ENCODE measurements at regions not wholly inside any gene's neighbourhood (a gene's known extent, or its start where the extent isn't known, plus 50 kb on each side); places are given as distances from the start of the nearest gene placed in this dataset.
A peak's percentile ranks its signal among the peaks of the same experiment; 100 is the strongest.

DNA sequence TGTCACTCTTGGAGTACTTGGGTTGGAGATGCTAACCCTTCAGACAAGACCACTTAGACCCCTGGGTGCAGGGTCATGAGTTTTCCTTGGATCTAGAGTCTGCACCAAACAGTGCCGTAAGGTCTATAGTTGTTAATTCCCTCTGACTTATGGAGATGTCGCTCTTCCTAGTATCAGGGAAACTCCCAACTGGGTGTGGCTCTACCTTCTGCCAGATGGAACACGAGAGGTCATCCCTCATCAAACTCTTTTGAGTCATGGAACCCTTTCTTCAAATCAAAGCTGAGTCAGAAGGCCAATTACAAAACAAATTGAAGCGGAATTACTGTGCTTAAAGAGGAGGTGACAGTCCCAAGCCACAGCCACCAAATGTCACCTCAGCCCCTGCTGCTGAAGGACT is 514.9 kb upstream of the PROK2 start:
- no peak for DNase-seq (ENCODE audit: low read depth)

DNA sequence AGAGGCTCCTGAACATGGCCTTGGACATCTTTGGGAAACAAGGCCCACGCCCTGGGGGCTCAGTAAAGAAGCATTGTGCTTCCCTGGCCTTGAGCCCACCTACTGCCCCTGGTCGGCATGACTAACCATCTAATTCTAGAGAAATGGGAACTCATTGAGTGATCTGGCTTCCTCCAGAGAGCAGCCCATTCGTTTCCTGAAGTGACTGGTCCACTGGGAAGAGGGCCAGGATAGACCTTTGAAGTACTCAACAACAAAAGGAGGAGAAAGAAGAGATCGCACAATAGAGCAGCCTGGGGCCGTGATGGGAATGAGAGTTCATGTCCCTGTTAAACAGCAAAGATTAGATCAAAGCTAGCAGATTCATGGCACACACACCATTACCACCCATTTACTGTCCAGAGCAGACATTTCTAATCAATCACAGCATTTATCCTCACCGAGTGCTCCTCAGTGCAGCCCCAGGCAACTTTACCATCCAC is 514.4 kb upstream of the PROK2 start:
- no peak for DNase-seq (ENCODE audit: low read depth)

DNA sequence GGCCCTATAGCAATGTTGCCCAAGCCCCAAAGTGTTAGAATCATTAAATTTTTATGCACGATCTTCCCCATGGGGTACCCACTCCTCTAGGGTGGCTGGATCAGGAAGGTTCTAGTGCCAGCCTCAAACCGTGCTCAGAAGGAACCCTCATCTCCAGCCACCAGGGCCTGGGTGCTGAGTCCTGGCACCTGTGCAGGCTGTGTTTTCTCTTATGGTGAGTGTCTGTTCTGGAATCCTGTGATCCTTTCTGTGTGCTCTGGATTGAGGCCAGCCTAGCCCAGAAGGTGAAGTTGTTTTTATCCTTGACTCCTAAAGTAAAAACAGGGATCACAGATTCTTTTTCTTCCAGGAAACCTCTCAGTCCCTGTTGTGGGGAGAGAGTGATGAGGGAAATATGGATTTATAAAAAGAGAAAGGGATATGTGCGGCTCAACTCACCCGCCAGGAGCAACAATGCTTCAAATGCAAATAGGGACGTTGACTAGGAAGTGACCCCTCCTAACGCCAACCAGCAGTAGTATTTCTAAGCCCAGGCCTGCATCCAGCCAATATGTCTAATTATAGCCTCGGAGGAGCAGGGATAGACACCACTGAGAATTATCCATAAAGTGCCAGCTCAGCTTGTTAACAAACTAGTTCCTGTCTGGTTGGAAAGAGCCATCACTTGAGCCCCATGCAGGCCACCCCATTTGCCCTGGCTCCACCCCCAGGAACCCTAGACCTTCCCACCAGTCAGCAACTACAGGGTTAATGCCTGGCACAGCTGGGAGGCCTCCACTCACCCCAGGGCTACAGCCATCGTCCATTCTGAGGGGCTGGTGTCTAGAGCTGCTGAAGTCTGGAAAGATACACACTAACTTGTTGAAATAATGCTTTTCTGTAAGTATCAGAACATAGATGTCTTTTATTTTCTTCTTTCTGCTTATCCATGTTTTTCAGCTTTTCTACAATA is 513.5 kb upstream of the PROK2 start:
- DNase-seq (ENCODE audit: low read depth): no peak

DNA sequence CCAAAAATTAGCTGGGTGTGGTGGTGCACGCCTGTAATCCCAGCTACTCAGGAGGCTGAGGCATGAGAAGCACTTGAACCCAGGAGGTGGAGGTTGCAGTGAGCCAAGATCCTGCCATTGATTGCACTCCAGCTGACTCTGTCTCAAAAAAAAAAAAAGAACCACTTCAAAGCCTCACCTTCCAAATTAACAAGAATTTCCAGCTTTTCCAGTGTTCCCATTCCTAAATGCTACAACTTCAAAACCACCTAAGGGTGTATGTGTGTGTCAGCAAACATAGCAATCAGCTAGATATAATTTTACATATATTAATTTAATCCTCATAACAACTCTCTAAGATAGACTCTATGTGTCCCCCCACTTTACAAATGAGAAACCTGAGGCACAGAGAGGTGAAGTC is 512.5 kb upstream of the PROK2 start:
- no peak for DNase-seq (ENCODE audit: low read depth)

DNA sequence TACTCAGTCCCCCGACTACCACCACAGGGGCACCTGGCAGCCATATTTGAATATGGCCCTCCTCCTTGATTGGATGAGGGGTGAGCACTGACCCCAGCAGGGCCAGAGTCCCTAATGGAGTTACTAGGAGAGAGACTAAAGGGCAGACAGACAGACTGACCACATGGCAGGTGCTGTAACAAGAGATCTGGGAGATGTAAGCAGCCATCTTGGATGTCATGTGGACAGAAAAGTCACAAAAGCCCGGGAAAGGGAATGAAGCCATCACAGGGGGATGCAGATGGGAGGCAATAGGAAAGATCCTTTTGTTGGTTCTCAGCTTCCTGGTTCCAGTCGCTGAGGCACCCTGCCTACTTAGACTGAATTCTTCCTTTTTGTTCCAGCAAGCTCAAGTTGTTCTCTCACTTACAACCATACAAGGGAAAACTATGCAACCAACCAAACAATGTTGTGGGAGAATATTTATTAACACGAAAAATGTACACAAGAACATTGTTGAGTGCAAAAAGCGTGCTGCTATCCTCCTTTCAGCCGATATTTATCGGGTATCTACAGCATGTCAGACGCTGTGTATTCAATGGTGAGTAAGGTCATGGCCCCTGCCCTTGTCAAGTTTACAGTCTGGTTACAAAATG is 511.6 kb upstream of the PROK2 start:
- DNase-seq (ENCODE audit: low read depth): no peak

DNA sequence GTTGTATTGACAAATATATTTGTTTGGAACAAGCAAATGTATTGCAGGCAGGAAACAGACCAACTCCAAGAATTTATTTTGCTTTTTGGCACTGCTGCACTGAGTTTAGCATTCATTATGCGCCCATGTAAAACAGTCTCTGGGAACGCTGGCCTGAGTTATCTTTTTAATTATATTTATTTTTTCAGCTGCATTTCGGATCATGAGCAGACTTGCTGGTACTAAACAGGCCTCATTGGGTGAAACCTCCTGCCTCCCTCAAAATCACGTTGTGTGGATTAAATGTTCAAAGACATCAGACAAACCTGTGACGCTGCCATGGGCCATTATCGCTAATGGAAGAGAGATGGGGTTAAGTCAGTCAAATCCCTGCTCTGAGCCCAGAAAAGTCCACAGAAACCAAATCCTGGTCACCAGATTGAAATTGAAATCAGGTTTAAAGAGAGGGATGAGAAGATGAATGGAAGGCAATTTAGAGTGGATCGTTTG is 511.1 kb upstream of the PROK2 start:
- no peak for DNase-seq (ENCODE audit: low read depth)

DNA sequence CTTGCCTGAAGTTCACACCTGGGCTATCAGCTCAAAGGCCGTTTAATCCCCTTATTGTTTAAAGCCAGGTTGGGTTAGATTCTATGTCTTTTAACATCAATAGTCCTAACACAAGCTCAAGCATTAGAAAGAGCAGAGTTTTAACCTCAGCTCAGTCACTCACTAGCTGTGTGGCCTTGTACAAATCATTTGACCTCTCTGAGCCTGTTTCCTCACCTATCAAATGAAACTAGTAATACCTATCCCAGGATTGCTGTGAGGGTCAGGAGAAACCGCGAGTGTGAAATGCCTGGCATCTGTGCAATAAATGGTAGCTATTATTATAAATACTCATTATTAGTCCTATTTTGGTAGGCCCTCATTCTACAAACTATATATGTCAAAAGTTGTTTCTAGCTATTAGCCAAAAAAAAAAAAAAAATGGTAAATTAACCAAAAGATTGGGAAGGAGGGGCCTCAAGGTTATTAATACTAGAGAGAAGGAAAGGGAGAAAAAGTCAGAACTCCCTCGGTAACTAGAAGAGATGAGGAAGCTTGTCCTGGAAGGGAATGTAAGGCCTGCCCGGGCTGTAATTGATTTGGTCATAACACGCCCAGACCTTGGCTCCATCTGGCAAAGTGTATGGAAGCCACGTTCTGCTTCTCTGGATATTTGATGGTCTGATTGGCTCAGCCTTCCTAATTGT is 510.5 kb upstream of the PROK2 start:
- no peak for DNase-seq (ENCODE audit: low read depth)

DNA sequence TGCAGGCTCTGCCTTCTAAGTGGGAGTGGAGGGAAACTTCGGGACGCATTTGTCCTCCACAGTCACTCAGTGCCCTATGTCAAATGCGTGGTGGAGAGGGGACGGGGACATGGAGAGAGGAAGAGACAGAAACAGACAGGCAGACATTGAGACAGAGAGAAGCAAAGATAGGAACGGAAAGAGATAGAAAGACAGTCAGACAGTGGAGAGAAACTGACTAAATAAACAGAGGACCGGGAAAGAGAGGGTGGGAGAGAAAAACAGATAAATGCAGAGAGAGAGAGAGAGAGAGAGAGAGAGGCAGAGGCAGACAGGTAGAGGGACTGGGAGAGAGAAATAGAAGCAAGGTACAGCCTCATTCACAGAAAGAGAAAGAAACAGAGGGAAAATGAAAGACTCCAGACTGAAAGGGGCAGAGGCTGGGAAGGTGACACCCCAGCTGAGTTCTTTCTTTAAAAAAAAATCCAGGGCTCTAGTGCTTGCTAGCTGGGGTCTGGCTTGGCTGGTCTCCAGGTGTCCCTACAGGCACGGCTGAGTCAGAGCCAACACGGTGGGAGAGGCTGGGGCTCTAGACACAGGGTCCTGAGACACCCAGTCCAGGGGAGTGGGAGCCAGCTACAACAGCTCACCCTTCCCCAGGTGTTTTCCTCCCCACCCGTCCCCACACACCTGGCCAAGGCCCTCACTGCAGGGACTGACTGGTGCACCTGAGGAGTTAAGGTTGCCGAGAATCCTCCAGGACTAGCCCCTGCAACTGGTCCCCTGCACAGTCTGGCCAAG is 506.1 kb upstream of the PROK2 start:
- no peak for DNase-seq (ENCODE audit: low read depth)

DNA sequence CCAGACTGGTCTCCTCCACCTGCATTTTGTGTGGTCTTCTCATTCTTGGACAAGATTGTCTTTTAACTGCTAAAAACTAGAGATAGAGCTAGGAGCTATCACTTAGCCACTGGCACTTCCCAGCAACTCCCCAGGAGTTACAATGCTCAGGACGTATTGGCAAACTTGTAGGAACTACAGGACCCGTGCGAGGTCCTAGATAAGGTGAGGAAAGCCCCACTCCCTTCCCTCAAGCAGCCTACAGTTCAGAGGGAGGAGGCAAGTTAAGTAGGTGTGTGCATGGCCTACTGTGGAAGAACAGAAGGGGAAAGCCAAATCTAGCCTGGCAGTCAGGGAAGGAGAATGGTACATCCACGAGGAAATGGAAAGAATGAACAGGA is 504.7 kb upstream of the PROK2 start:
- DNase-seq (ENCODE audit: low read depth): no peak

DNA sequence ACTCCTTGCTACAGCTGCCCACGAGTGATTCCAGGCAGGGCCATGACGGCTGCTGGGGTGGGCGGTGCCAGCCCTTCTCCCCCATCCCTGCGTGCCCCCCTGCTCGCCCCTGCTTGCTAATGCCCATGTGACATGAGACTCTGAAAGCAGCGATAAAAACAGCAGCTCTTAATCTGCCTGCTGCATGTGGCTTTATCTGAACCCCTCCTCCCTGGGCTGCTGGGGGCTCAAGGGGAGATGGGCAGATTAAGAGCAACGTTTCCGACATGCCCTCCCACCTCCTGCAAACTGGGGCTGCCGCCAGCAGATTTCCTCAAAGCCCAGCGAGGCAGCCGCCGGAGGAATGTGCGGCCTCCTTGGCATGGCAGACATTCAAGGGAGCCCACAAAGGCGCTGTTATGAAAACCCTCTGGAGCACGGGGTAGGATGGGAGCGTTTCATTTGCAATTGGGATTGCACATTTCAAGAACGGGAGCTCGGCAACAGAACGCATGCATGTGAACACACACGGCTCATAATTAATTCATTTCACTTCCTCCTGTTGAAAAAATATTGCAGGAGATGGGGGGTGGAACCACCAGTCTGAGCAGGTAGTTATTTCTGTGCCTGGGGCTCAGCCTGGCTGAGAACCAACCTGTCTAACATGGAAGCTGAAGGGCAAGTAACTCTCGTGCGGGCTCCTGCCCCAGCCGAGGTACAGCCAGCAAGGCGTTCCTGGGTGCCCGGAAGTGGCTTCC is 504.2 kb upstream of the PROK2 start:
- DNase-seq (ENCODE audit: low read depth): peak; percentile 47

DNA sequence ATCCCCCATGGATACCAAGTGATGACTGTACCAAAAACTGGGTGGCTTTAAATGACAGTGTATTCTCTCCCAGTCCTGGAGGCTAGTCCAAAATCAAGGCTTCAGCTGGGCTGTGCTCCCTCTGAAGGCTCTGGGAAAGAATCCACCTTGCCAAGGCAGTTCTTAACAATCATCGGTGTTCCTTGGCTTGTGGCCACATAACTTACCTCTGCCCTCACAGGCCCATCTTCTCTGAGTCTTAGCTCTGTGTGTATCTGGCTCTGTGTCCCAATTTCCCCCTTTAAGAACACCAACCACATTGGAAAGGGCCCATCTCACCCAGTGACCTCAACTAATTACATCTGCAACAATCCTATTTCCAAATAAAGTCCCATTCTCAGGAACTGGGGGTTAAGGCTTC is 503.0 kb upstream of the PROK2 start:
- DNase-seq (ENCODE audit: low read depth): no peak

DNA sequence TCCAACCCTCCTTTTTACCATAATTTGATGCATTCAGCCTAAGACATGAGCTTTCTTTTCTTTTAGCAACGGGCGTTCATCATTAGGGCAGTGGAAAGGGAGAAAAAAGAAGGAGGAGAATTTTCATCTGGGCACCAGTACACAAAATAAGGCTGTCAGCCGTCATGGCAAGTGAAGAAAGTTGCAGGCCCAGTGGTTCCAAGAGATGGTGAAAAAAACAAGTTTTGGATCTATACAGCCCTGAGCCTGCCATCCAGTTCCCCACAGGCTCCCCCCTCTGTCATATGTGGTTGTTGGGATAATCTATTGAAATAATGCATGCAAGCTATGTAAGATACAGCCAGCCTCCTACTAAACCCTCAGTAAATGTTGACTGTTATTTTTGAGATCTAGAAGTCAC is 500.6 kb upstream of the PROK2 start:
- DNase-seq (ENCODE audit: low read depth): no peak

DNA sequence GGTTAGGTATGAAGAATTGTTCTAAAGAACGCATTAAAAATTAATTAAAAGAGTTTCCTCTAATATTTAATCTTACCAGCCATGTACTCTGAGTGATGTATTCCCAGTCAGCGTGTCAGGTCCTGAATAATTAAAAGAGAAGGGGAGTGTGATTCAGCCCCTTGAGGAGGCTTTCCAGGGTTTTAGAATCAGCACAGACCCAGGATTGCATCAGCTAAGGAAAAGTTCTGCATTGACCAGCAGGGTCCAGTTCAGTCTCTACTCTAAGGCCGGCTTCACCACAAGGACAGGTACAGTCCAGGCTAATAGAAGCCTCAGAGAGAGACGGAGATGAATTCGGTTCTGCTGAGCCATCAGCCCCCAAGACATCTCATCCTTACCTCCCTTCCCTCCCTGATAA is 499.5 kb upstream of the PROK2 start:
- no peak for DNase-seq (ENCODE audit: low read depth)

DNA sequence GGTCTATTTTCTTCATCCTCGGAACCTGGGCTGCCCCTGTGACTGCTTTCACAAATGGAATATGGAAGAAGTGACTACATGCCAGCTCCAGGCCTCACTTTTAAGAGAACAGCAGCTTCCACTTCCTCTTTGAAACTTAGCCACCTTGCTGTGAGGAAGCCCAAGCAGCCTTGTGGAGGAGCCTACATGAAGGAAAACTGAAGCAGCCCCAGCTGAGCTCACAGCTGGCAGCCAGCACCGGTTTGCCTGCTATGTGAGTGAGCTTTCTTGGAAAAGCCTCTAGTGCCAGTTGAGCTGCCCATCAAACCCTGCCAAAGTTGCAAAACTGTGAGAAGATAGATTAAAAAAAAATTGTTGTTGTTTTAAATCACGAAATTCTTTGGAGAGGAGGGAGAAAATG is 498.0 kb upstream of the PROK2 start:
- DNase-seq (ENCODE audit: low read depth): no peak

DNA sequence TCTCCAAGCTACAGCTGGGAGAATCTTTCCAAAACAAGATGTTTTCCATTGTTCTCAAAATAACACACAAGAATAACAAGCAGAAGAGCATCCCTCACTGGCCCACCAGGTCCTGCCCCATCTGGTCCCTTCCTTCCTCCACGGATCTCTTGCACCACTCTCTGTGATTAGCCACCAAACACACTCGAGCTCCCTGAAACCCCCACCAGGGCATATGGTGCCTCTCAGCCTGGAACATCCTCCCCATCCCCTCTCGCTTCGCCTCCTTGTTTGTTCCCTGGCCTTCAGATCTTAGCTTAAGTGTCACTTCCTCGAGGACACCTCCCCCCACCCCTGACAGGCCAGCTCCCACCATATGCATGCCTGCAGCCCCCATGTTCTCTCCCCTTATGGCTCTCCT is 496.6 kb upstream of the PROK2 start:
- DNase-seq (ENCODE audit: low read depth): no peak

DNA sequence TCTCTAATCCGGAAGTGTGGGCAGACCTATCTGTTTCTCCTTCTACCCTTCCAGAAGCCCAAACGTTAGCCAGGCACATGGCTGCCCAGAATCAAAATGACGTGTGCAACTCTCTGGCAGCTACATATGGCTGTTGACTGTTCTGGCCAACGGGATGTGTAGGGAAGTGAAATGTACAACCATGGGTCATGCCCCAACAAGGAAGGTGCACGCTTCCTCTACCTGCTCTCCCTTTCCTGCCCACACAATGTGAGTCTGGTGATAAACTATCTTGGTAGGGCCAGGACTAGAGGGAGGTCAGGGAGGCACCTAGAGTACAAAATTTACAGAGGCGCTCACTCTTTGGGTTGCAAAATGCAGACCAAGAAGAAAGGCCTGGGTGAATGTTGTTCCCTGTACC is 495.9 kb upstream of the PROK2 start:
- no peak for DNase-seq (ENCODE audit: low read depth)

DNA sequence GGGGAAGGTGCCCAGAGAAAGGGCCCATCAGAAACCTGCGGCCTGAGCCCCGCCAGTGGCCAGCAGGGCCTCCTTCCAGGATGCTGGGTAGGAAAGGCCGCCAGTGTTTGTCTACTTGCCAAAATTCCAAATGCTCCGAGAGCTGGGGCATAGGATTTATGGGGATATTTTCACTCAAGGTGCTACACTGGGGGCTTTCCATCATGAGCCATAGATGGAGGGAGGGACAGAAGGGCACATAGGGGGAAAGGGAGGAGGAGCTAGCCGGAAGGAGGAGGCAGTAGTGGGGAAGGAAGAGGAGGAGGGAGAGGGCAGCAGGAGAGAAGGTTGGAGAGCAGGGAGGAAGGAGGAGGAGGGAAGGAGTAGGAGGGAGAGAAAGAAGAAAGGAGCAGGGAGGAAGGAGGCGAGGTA is 494.7 kb upstream of the PROK2 start:
- DNase-seq (ENCODE audit: low read depth): no peak

DNA sequence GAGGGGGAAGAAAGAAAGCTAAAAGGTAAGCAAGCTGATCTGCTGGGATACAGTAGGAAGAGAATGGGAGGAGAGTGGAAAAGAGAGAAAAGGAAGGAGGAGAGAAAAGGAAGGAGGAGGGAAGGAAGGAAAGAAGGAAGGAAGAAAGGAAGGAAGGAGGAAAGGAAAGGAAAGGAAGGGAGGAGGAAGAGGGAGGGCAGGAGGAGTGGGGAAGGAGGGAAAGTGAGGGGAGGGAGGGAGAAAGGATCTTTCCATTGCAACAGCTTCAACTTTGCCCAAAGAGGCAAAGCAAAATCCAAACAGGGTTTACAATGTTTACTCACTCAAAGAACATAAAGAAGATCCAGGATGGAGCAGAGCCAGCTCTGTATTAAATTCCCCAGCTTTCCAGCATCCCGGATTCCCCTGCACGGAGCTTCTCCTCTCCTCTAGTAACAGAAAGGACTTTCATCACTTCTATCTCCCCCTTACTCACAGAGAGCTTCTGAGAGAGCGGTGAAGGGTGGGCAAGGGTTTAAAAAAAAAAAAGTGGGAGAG is 494.2 kb upstream of the PROK2 start:
- no peak for DNase-seq (ENCODE audit: low read depth)

DNA sequence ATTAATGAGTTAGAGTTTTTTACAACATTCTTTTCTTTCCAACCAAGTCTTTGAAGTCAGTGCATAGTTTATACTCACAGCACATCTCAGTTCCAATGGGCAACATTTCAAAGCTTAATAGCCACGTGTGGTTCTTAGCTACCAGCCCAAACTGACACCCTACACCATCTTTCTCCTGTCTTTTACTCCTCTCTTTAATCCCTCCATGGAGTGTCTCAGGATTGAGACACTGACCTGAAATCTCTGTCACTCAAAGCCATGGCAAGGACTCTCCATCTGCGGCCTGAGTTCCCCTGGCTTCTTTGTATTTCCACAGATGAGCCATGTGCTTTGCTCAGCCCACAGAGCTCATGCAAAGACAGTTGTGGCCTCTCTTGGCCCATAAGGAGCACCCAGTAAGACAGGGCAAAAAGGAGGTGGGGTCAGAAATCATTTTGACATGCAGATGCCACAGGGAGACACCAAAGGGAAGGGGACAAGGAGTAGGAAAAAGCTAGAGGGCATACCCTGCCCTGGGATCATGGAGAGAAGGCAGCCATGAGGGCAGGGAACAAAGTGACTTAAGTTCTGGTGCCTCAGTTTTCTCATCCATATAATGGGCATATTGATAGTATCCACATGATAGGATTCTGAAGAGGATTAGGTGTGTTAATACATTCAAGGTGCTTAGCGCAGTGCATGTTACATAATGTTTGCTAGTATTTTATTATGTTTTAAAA is 493.6 kb upstream of the PROK2 start:
- DNase-seq (ENCODE audit: low read depth): no peak

DNA sequence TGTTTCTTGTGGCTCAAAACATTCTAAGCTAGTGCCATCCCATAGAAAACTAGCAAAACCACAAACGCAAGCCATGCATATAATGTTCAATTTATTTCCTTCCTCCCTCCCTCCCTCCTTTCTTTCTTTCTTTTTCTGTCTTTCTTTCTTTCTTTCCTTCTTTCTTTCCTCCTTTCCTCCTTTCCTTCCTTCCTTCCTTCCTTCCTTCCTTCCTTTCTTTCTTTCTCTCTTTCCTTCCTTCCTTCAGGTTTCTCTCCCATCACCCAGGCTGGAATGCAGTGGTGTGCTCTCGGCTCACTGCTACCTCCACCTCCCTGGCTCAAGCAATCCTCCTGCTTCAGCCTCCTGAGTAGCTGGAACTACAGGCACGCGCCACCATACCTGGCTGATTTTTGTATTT is 492.8 kb upstream of the PROK2 start:
- no peak for DNase-seq (ENCODE audit: low read depth)
